GM19239 (cell line): ENCODE measurements at regions not wholly inside any gene's neighbourhood (a gene's known extent, or its start where the extent isn't known, plus 50 kb on each side); places are given as distances from the start of the nearest gene placed in this dataset.
"Not testable (repeated sequence)": the region's sequence is repeated elsewhere in the genome, so short reads cannot be mapped to it uniquely, and the experiment has no call there.

Source experiments
- DNase-seq: peaks from one replicate; pipeline ENCODE4 v3.0.0; 2011; ENCODE audit warnings: low spot score; ENCODE audit not compliant: insufficient read length
- FAIRE-seq: peaks from 2 replicates; lab custom pipeline; 2011; peaks lifted over from hg19 to GRCh38; lab: Jason Lieb, UNC

DNA sequence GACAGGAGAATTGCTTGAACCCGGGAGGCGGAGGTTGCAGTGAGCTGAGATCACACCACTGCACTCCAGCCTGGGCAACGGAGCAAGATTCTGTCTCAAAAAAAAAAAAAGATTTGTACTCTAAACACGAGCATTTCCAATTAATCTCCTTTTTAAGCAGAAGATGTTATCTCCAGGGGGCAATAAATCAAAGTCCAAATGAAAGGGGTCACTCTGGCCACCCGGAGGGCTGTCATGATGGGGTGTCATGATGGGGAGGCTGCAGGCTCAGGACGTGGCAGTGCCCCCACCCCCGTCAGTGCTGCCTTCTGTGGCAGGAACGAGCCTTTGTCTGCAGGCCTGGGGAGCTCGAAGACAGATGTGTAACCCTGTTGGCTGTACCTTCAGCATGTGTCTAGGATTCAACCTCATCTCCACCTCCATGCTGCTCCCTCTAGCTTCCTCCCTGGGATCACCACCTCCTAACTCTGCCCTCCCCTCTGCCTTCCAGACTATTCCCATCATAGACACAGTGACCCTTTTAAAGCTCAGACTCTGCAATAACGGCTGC is 76.9 kb upstream of the YWHAQ start:
- DNase-seq: no peak
- FAIRE-seq: no peak

DNA sequence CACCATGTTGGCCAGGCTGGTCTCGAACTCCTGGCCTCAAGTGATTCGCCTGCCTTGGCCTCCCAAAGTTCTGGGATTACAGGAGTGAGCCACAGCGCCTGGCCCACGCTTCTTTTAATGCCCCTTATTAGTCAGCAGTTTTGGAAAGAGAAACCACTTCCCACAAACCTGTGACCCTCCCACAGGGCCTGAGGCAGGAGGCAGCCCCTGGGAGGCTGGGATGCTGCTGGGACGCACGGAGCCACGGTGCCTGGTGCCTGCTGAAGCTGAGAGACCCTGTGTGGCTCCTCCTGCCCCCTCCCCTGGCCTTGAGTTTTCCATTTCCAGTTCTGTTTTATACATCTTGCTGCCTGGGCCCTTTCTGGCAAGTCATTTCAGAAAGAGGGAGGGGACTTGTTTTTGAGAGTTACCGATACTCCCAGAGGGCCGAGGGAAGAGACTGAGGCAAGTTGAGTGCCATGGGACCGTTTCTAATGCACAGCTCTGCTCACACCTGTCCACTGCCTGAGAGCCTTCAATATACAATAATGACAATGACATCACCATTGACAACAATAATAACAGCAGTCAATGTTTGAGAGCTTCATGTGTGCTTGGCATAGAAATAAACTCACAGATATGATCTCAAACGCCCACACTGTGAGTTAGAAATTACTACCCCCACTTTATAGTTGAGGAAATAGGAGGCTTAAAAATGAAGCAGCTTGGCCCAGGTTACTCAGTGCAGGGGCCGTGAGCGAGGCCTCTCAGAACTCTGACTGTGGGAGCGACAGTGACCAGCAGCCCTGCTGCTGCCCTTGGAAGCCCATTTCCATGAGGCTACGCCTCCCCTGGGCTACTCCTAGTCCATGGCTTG is 78.1 kb upstream of the YWHAQ start:
- DNase-seq: no peak
- peak; percentile 40 for FAIRE-seq

- DNase-seq: no peak
- FAIRE-seq: no peak
Observed at GRCh38 chr2:9709539-9710285, 78.9 kb upstream of the YWHAQ start.

DNA sequence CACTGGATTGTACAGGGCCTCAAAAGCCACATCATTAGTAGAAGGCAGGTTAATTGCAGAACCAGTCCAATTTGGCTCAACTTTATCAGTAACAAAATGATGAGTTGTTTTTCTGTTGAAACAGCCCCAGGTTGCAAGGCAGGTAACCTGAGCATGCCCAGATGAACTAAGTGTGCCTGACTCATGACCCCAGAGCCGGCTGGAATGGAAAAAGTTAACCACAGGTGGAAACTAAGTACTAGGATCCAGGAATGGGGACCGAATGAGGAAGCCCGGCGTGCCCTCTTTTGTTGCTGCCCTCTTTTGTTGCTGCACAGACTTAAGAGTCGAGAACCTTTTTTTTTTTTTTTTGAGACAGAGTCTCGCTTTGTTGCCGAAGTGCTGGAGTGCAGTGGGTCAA is 79.5 kb upstream of the YWHAQ start:
- DNase-seq (no peak), FAIRE-seq (no peak)

- FAIRE-seq: no peak
Observed at GRCh38 chr2:9712263-9712662, 81.5 kb upstream of the YWHAQ start.

GRCh38 chr2:9714630-9715214 is 83.9 kb upstream of the YWHAQ start:
- FAIRE-seq: no peak
- no peak for DNase-seq

More at GRCh38 chr2:9712263-9712662, 81.5 kb upstream of the YWHAQ start:
- no peak for DNase-seq

GRCh38 chr2:9715238-9715637 is 84.4 kb upstream of the YWHAQ start:
- FAIRE-seq (no peak), DNase-seq (no peak)

DNA sequence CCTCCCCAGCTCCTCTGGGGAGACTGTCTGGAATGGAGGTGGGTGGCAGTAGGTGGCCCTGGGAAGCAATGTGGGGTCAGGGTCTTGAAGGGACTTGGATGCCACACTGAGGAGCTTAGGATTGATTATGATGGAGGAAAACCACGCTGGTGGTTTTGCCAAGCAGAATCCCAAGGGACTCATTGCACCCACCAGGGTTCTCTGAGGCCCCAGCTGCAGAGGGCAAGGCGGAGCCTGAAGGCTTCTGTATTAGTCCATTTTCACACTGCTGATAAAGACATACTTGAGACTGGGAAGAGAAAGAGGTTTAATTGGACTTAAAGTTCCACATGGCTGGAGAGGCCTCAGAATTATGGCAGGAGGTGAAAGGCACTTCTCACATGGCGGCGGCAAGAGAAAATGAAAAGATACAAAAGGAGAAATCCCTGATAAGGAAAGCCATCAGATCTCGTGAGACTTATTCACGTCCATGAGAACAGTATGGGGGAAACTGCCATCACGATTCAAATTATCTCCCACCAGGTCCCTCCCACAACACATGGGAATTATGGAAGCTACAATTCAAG is 87.2 kb upstream of the YWHAQ start:
- FAIRE-seq (no peak), DNase-seq (no peak)

GRCh38 chr2:9720352-9721093 is 89.7 kb upstream of the YWHAQ start:
- DNase-seq: no peak
- no peak for FAIRE-seq

DNA sequence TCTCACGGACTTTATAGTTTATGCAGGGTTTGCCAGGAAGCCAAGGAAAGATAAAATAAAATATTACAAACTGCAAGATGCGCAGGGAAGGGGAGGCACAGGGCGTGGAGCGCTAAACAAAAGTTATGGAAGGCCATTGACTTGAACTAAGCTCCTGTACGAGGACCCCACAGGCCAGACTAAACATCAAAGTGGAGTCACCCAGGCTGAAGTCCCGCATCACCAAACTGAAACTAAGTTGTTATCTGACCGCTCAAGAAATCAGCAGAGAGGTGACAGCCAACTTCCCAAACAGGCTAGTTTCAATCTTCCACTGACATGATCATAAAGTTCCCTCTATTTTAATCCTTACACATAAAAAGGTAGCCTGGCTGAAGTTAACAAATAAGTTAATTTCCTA is 90.5 kb upstream of the YWHAQ start:
- FAIRE-seq: no peak
- DNase-seq: no peak

GRCh38 chr2:9722451-9722850 is 91.7 kb upstream of the YWHAQ start:
- DNase-seq (no peak), FAIRE-seq (no peak)

DNA sequence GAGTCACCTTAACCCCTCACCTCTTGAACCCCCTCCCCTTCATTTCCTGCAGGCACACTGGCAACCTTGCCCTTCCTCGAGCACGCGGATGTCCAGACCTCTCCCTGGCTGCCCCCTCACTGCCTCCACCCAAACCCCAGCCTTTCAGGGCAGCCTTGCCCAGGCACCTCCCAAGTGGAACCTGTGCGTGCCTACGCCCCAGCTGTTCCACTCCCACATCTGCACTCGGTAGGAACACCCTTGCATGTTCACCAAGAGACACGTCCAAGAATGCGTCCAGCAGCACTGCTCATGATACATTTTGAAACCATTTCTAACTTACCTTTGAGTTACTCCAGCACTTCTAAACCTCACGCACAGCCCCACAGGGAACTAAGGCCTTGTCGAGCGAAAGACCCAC is 93.8 kb upstream of the YWHAQ start:
- DNase-seq (no peak), FAIRE-seq (no peak)

- no peak for DNase-seq
- no peak for FAIRE-seq
Observed at GRCh38 chr2:9725106-9725505, 94.3 kb upstream of the YWHAQ start.

- FAIRE-seq, DNase-seq: not testable (repeated sequence)
Observed at GRCh38 chr2:9726016-9726415, 95.2 kb upstream of the YWHAQ start.

DNA sequence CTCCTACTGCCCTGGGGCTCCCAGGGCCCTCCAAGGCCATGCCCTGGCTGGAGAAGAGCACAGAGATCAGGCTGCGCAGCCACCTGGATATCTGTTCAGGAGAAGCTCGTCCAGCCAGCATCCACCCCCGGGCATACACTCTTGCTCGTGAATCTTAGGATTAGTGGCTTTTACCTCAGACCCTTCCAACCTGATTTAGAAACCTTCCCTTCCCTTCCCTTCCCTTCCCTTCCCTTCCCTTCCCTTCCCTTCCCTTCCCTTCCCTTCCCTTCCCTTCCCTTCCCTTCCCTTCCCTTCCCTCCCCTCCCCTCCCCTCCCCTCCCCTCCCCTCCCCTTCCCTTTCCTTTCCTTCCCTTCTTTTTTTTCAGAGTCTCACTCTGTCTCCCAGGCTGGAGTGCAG is 99.7 kb upstream of the YWHAQ start:
- not testable (repeated sequence) for DNase-seq, FAIRE-seq

DNA sequence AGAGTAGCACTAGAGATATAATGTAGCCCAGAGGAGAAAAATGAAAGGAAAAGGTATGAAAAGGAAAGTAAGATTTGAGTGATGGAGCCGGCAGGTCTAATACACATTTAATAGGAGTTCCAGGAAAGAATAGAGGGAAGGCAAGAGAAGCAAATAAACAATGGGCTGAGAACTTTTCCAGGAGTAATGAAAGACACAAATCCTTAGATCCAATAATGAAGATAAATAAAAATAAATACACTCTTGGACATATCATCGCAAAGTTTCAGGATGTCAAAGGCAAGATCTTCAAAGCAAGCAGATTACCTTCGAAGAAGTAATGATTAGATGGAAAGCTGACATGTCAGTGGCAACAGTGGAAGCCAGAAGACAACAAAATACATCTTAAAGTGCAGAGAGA is 102.0 kb upstream of the YWHAQ start:
- no peak for FAIRE-seq
- DNase-seq: no peak

DNA sequence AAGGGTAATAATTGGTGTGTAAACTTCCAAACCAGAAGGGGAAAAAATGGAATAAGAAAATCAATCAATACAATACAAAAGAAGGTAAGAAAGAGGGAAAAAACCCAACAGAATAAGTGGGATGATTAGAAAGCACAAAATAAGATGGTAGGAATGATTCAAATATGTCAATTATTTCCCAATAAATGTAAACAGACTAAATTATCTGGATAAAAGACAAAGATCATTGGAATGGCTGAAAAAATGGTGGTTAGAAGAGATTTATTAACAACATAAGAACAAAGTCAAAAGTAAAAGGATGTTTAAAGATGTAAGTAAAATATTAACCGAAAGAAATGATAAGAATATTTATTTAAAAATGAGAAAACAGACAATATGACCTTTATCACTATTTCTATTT is 103.5 kb upstream of the YWHAQ start:
- FAIRE-seq (no peak), DNase-seq (no peak)

DNA sequence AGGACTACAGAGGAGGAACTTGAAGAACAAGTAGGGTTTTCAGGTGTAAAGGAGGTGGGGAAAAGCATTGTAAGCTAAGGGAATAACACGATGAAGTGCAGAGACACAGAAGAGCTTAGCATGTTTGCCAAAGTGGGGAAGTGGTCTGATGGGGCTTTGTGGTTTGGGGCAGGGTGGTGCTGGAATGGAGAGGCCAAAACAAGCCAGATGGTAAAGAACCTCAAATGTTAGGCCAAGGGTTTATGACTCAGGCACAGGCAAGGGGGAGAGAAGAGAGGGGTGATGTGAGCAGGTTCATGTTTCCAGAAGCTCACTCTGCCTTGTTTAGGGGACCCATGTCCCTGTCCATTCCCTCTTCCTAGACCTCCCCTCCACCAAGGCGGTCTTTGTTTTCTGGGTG is 104.5 kb upstream of the YWHAQ start:
- FAIRE-seq (no peak), DNase-seq (no peak)

GRCh38 chr2:9736021-9736420 is 105.2 kb upstream of the YWHAQ start:
- DNase-seq (no peak), FAIRE-seq (no peak)
